NT2/D1 (cell line): ENCODE measurements at regions not wholly inside any gene's neighbourhood (a gene's known extent, or its start where the extent isn't known, plus 50 kb on each side); places are given as distances from the start of the nearest gene placed in this dataset.

Experiments
- SUZ12 ChIP-seq: IDR thresholded peaks from 2 replicates; pipeline ENCODE4 v1.6.1; 2011; ENCODE audit not compliant: insufficient read length, insufficient read depth; ENCODE audit errors: extremely low read depth
- YY1 ChIP-seq: IDR thresholded peaks from 2 replicates; pipeline ENCODE4 v1.6.1; 2011; ENCODE audit not compliant: insufficient read length, insufficient read depth
- ZNF274 ChIP-seq: IDR thresholded peaks from 2 replicates; pipeline ENCODE4 v1.6.1; 2011; ENCODE audit warnings: mild to moderate bottlenecking, low read depth, low read length

GRCh38 chr14:101496776-101497683 is 64.3 kb upstream of the DIO3 start:
- no peak for TF ChIP-seq ZNF274
- no peak for TF ChIP-seq YY1
- TF ChIP-seq SUZ12, result no peak
